ENCODE measurements at regions not wholly inside any gene's neighbourhood (a gene's known extent, or its start where the extent isn't known, plus 50 kb on each side); places are given as distances from the start of the nearest gene placed in this dataset.

DNA sequence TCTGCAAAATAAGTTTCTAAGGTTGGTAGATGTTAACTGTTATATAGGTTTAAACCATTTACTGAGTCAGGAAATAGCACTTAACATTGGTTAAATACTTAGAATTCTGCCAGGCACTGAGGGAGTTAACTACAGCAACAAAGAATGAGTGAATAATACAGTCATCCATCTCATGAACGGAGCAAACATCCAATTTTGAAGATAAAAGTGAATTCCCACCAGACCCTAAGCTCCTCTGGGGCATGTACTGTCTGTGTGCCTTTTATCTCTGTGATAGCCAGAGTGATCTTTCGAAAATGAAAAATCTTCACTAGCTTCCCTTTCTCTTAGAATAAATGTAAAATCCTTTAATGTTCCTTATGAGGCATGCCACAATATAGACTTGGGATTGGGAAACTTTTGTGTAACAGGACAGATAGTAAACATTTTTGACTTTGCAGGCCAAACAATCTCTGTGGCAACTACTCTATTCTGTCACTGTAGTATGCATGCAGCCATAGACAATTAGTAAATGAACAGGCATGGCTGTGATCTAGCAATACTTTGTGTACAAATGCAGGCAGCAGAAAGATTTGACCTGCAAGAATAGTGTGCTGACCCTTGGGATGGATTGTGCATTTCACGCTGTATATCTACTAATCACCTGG, 294.5 kb upstream of the LMCD1 start:
- no peak overlapping the region for H3K4me3 ChIP-seq (ENCODE audit: low read depth, low read length)
- TF ChIP-seq, protein P1, sequence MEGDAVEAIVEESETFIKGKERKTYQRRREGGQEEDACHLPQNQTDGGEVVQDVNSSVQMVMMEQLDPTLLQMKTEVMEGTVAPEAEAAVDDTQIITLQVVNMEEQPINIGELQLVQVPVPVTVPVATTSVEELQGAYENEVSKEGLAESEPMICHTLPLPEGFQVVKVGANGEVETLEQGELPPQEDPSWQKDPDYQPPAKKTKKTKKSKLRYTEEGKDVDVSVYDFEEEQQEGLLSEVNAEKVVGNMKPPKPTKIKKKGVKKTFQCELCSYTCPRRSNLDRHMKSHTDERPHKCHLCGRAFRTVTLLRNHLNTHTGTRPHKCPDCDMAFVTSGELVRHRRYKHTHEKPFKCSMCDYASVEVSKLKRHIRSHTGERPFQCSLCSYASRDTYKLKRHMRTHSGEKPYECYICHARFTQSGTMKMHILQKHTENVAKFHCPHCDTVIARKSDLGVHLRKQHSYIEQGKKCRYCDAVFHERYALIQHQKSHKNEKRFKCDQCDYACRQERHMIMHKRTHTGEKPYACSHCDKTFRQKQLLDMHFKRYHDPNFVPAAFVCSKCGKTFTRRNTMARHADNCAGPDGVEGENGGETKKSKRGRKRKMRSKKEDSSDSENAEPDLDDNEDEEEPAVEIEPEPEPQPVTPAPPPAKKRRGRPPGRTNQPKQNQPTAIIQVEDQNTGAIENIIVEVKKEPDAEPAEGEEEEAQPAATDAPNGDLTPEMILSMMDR (conservative IDR thresholded peaks at IDR 0.05; ENCODE audit: low read depth, low read length) = no peak
- DNase-seq (ENCODE audit: low read depth) = no peak

DNA sequence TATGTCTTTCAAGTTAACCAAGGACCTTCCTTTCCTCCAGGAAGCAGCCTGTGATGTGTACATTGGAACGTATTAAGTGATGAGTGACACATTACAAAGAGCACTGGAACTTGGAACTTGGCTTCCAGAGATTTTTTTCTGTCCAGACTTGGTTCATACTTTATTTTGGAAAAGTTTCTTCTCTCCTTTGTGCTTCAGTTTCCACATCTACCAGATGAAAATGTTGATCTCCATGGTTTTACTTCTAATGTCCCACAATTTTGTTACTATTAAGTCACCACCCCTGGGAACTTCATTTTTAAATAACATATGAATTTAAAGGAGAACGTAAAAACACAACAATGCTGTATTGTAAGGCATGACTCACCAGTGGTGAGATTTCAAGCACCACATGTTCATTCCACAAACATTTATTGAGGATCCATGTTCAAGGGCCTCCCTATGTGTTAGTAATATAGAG, 290.7 kb upstream of the LMCD1 start:
- no peak for DNase-seq (ENCODE audit: low read depth)
- H3K4me3 ChIP-seq (ENCODE audit: low read depth, low read length) = no peak overlapping the region
- TF ChIP-seq, protein P1 (conservative IDR thresholded peaks at IDR 0.05; ENCODE audit: low read depth, low read length) = no peak

DNA sequence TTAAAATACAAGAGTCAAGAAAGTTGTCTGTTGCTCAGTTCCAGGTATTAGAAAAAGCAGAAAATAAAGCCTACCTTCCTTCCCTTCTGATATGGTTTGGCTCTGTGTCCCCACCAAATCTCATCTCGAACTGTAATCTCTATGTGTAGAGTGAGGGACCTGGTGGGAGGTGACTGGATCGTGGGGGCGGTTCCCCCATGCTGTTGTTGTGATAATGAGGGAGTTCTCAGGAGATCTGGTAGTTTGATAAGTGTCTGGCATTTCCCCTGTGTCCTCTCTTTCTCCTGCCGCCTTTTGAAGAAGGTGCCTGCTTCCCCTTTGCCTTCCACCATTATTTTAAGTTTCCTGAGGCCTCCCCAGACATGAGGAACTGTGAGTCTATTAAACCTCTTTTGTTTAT, 288.8 kb upstream of the LMCD1 start:
- no peak overlapping the region for H3K4me3 ChIP-seq (ENCODE audit: low read depth, low read length)

DNA sequence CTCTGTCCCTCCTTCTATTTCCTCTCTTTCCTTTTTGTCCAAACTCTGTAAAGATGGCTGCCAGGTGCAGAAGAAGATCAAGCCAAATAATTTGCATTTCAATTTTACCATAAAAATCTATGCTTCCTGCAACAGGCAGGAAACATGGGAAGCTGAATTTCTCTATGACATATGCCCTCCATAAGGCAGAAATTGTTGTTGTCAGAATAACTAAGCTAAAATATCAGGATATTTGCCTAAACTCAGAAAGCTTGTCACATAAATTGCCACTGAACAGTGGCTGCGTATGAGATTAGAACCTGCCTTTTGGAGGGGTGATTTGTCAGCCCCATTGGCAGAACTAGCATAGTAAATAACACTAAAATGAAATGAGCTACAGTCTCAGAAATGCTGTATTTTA, 288.3 kb upstream of the LMCD1 start:
- H3K4me3 ChIP-seq (ENCODE audit: low read depth, low read length) = no peak overlapping the region
- TF ChIP-seq, protein P1 (conservative IDR thresholded peaks at IDR 0.05; ENCODE audit: low read depth, low read length) = no peak
- DNase-seq (ENCODE audit: low read depth) = no peak

More for the DNA sequence above, 288.8 kb upstream of the LMCD1 start:
- DNase-seq (ENCODE audit: low read depth) = no peak
- TF ChIP-seq, protein P1 (conservative IDR thresholded peaks at IDR 0.05; ENCODE audit: low read depth, low read length) = no peak

DNA sequence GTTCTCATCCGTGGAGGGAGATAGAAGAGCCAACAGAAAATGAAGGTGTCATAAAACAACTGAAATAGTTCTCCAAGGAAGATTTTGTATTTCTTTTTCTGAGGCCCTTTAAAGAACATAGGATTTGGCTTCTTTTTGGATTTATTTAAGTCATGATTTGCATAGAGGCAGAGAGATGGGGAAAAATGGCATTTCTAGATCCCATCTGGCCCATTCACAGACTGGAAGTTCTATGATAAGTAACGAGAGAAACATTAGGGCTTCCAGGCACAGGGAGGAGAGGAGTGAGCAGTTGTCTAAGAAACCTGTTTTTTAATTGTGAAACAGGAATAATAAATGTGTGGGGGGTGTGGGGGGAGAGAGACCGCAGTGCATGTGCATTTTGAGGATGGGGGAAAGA, 285.8 kb upstream of the LMCD1 start:
- TF ChIP-seq, protein P1 (conservative IDR thresholded peaks at IDR 0.05; ENCODE audit: low read depth, low read length) = no peak
- H3K4me3 ChIP-seq (ENCODE audit: low read depth, low read length) = no peak overlapping the region
- no peak for DNase-seq (ENCODE audit: low read depth)

DNA sequence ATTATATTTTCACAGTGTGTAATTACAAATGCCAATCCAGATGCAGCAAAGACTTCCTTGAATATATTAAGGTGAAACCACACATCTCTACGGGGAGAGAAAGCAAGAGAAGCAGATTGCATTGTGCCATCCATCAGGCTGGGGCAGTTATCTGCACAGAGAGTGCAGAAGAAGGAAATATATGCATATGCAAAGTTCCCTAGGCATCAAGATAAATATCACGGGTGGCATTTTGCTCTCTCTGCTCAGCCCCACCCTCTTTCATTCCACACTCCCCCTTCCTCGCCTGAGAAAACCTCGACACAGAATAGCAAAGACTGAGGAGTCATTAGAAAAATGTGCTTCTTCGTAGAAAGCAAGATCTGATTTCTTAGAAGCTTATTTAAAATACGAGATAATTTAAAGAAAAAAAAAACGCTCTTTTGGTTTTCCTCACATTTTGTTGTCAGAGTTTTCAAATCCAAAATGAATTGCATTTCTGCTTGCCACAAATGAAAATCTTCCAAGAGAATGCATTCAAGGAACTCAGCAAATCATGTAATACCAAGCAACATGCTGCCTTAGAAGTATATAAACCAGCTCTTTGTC, 283.2 kb upstream of the LMCD1 start:
- DNase-seq (ENCODE audit: low read depth) = no peak
- TF ChIP-seq, protein P1 (conservative IDR thresholded peaks at IDR 0.05; ENCODE audit: low read depth, low read length) = no peak
- no peak overlapping the region for H3K4me3 ChIP-seq (ENCODE audit: low read depth, low read length)

DNA sequence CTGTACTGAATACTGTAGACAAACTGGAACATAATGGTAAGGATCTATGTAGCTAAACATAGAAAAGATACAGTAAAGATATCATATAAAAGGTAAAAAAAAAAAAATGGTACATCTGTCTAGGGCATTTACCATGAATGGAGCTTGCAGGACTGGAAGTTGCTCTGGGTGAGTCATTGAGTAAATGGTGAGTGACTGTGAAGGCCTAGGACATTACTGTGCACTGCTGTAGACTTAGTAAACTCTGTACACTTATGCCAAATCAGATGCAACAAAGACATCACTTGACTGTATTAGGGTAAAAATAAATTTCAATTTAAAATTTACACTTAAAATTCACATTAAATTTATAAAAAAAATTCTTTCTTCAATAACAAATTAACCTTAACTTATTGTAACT, 281.3 kb upstream of the LMCD1 start:
- H3K4me3 ChIP-seq (ENCODE audit: low read depth, low read length) = no peak overlapping the region
- no peak for DNase-seq (ENCODE audit: low read depth)
- TF ChIP-seq, protein P1 (conservative IDR thresholded peaks at IDR 0.05; ENCODE audit: low read depth, low read length) = no peak

All from epithelial cell of proximal tubule (primary cell).